UCSD-AML1 (cell line): ENCODE measurements at regions not wholly inside any gene's neighbourhood (a gene's known extent, or its start where the extent isn't known, plus 50 kb on each side); places are given as distances from the start of the nearest gene placed in this dataset.

Experiments used
- DNase-seq: peaks from one replicate; lab custom pipeline; 2025; ENCODE audit not compliant: unreplicated experiment; lab: John Stamatoyannopoulos, UW

DNA sequence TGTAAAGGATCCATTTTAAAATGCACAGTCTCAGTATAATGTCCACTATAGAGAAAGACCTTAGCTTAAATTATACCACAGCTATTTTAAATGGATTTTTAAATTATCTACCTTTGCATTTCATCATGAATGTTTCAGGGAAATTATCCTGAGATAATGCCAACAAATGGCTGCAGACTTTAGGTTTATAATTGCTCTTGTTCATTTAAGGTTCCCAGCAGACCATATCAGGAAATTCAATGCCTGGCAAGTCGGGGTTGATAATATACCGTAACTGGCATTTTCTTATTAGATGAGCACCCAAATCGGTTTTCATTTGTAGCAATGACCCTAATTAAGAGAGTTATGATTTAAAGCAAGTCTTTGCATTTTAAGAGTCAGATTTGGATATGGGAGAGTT is 227.1 kb upstream of the ARRDC4 start:
- DNase-seq = no peak

DNA sequence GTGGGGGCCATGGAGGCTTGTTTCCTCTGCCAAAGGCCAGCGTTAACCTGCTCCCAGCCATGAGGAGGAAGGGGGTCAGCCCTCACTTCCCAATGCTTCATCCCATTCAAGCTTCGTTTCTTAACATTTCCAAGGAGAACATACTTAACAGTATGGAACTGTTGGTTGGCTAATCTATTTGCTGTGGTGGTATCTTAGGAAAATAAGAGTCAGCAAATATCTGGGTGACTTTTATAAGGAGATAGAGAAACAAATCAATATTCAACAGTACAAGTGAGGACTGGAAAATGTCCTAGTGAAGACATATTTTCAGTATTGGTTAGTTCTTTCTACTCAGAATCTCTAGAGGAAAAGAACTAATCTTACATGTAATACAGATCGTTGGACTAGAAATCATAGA is 223.8 kb upstream of the ARRDC4 start:
- no peak for DNase-seq

DNA sequence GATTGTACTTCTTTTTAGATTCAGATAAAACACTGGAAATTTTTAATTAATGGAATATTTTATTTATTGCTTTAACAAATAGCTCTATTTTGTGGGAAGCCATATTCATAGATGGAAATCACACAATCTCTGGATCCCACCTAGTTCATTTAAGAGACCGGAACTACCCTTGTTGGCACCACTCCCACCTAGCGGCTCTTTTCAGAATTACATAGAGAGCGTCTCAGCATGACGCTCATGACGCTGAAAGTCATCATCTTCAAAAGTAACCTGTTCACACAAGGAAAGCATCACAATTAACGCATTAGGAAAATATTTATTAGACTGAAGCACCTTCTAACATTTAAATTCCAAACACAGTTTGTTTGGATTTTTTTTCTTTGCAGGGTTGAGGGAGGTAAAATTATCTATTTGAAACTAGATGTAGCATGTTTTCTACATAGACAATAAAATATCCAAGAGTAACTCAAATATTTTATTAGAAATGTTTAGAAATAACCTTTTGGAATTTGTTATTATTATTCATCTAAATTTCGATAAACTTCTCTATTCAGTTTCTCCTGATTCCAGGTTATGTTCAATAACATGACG is 214.9 kb upstream of the ARRDC4 start:
- peak; percentile 12 for DNase-seq

DNA sequence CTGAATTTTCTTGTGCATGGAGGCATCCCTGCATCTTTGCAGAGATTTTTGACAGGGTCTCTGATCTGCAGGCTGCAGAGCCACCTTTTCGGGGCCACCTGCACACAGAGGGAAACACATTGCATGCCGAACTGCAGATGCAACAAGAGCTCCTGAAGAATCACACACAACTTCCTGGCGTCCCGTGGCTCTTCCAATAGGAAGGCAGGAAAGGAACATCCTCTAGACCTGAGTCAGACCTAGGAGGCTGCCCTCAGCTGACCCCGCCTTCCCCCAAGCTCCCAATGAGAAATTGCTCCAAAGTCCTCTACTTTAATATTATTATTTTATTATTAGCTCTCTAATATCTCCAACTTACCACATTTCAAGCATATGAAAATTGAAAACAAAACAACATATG is 213.2 kb upstream of the ARRDC4 start:
- no peak for DNase-seq

DNA sequence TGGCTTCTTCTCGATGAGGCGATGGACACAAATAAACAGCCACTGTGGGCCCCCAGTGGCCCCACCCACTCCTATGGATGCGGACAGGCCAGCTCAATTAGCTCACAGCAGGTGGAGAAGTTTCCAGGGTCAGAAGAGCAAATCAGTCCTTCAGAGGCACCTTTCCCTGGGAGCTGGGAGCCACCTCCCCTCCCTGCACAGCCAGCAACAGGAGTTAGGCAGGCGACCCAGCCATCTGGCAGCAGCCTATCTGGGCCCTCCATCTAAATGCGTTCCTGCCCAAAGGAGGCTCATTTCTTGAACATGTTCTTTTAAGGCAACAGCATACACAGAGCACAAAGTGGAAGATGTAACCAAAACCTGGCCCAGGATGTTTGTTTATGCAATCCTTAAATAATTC is 211.9 kb upstream of the ARRDC4 start:
- no peak for DNase-seq

DNA sequence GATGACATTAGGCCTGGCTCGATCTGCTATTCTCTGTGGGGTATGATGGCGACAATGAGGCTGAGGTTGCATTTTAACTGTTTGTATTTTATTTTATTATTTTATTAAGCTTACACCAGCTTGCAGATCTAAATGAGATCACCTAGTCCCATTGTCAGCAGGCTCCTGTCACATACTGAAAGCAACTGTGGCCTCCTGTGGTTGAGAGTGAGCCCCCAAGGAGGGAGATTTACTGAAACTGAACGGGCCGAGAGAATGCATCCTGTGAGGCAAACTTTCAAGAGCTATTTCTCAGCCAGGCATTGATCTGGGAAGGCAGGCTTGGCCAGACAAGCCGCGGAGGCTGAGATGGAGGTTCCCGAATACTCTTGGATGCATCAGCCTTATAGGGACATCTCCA is 210.4 kb upstream of the ARRDC4 start:
- no peak for DNase-seq

DNA sequence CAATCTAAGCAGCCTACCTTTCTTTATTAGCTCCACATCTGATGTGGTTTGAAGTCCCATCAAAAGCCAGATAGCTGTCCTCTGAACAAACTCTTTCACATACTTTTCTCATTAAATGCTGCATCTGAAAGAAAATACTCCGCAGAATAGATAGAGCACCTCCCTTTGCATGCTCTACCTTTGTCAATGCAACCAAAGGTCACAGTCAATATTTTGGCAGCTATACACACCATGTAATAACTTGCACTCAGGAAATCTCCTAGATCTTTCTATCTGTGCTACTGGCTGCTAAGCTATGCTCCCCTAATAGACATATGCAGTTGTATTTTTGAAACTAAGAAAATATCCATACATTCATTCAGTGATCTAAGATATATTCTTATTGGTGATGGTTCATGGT is 204.8 kb upstream of the ARRDC4 start:
- DNase-seq = no peak

DNA sequence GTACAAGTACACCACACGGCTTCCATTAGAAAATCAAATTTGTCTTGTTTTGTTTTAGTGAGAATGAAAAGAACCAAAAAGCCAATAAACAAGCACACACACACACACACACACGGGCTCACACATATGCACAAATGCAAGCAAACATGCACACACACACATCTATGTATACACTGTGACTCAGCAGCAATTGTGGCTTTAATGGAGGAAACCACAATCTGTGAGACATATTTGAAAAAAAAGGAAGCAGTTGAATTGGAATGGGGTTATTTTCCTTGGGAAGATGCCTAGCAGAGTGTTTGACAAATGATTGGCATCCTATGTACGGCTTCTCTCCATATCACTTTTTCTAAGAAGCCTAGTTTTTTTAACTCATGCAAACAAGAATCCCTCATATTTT is 201.1 kb upstream of the ARRDC4 start:
- DNase-seq = peak; percentile 46

DNA sequence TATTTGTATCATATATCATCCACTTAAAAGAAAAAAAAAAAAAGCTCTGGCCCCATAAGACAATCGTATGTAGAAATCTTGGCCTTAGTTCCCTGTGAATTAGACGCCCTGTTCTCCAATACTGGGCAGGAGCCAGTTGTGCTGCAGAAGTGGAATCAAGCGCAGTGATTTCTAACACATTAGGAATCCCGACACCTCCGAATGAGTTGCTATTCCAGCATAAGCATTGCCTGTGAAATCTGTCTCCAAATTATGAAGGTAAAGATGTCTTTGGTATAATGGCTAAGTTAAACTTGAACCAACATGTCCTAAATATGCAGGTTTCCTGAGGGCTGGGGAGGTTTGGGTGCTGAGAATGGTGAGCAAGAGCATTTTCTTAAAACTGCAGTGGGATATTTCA is 199.4 kb upstream of the ARRDC4 start:
- no peak for DNase-seq

DNA sequence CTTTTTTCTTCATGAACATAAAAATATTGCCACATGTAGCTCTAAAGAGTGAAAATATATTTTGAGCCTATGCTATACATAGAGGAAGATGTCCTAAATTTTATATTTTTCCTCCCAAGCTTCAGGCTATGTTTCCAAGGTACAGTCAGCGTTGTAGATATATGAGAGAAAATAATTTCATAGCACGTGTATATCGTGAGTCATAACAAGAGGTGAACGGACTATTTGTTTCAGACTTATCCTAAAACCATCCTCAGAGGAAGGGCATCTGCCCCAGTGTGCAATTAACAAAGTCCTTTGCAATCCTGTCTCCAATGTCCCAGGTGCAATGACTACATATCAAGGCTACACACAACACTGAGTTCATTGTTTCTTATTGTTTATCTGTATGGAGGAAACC is 177.3 kb upstream of the ARRDC4 start:
- DNase-seq = no peak

DNA sequence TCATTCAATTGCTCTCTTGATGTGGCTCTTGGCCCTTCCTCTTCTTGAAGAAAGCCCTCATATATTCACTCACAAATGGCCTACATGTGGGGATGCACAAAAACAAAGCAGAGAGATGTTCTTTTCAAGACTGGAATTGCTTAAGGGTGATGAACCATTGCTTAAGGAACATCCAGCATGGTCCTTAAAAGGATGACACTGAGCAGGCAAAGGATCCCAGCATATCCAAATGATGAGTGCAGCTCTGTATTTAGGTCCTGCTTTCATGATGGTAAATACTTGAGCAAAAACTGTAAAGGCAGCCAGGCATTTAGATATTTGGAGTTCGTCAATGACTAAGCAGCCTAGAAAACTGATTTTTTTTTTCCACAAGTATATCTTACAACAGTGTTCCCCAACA is 173.8 kb upstream of the ARRDC4 start:
- no peak for DNase-seq

DNA sequence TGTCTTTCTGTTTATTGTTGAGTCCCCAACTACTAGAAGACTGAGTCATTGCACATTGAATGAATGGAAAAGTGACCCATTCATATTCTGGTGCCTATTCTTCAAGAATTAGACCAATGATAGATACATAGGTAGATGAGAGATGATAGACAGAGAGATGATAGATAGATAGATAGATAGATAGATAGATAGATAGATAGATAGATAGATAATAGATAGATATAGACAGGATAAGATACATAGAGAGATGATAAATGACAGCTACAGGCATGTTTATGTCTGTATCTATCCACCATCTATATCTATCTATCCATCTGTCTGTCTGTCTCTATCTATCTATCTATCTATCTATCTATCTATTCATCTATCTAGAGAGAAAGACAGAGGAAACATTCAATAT is 170.3 kb upstream of the ARRDC4 start:
- no peak for DNase-seq

DNA sequence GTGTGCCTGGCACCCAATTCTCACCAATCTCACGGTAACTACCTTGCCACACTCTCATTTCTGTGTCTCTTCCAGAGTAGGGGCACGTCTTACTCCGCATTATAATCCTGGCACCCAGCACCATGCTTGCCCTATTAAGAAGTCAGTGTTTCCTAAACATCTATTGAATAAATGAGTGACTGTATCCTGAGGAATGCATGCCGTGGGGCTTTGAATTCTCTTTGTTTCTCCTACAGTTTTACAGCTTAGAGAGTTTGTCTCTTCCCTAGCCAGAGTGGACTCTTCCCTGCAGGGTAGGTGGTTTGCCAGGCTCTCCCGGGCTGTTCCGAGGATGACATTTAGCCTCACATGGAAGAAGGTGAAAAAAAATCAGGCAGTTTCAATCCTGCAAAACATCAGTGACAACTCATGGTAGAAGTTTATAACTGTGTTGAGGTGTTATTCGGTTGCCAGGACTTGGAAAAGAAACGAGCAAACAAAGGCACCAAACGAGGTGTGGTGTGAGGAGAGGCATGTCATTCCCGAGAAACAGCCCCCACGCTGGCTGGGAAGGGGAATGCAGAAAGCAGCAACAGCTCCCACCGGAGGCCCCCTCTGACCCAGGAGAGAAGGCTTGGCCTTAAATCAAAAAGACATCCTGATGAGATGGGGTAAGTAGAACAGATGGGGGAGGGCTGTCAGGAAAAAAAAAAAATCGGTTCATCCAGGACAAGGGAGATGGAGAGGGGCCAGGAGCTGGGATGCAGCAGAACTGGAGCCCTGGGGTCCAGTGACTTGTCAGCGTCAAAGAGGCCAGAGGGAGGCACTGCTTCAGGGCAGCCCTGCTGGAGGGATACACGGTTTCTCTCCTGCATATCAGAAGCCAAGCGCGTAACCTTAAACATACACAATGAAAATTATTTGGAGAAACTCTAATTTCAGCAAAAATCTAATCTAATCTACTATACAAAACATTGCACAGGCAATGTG is 168.4 kb upstream of the ARRDC4 start:
- DNase-seq = no peak

DNA sequence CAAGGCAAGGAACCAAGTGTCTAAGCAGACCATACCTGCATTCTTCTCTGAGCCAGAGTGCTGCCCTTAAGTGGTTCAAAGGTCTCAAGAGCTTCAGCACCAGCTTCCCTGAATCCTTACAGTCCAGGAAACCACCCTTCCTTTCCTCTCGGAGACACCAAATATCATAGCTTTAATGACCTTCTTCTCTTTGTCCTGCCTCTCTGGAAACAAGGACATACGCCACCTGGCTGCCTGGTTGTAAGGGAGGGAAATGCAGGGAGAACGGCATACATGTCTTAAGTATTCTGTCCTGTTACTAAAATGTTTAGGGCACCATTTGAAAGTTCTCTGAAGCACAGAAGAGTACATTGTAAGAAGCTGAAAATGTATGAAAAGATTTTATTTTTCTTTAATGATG is 155.6 kb upstream of the ARRDC4 start:
- no peak for DNase-seq

DNA sequence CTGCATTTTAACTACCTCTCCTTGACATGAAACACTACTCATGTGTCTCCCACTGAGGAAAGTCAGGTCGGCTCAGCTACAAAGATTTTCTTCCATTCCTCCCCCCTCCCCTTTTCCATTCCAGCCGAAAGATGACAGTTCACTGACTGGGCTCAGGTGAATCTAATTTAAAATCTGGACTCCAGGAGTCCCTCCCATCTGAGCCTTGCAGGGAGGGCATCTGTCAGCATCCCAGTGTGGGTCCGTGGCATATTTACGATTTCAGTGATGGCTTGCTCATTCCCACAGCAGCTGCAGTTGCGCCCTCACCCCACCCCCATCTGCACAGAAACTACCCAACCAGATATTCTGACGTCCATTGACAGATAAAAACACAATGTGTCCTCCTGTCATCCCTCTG is 153.7 kb upstream of the ARRDC4 start:
- DNase-seq = no peak

DNA sequence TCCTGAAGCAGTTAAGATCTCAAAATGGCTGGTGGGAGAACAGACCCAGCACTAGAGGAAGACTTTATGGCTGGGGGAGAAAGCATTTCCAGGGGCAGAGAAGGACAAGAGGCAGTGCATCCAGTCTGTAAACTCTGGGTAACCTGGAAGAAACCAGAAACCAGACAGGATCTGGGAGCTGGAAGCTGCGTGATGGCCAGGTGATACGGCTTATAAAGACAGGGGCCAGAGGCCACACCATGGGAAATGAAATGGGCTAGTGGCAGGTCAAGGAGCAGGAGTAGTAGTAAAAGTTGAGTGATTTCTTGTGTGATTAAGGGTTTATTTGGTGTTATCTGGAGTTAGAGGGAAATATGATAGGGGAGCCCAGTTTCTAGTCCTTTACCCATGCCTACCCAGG is 144.7 kb upstream of the ARRDC4 start:
- DNase-seq = no peak

DNA sequence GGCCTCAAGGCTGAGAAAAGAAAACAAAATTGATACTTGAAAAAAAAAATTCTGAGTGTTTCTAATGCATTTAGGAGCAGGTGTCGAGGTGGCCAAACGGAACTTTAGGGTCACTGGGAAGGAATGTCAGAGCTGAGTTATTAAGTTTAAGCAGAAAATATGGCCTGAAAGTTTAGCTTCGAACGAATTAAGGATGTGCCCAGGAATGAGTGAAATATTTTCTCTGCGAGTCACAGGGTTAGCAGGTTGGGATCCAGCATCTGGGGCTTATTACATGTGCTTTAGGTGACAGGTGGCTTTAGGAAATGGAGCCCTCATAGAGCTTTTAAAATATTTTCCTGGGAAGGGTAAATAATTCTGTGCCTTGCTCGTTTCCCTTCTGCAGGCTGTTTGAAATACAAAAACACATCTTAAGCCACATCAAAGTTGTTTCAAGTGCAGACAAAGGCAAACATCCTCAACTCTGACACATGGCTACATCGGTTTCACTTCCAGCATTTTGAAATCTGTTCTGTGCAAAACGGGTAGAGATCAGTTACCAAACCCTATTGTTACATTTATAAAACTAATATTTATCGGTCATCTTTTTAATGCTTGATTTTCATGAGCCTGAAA is 143.1 kb upstream of the ARRDC4 start:
- DNase-seq = no peak

DNA sequence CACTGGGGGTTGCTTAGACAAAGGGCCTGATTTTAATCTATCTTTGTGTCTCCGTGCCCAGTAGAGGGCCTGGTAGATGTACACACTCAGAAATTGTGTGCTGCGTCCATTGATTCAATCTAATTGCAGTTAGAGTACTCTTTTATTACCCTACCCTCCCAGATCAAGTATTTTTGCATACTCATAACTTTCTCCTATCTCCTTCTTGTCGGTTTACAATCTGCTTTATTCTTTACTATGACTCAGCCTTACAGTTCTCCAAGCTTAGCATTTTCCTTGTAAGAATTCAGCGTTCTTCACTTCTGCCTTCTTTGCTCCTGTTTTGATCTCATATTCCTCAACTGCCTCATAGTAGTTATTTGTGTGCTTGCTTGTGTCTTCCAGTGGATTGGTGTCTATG is 124.5 kb upstream of the ARRDC4 start:
- DNase-seq = no peak

DNA sequence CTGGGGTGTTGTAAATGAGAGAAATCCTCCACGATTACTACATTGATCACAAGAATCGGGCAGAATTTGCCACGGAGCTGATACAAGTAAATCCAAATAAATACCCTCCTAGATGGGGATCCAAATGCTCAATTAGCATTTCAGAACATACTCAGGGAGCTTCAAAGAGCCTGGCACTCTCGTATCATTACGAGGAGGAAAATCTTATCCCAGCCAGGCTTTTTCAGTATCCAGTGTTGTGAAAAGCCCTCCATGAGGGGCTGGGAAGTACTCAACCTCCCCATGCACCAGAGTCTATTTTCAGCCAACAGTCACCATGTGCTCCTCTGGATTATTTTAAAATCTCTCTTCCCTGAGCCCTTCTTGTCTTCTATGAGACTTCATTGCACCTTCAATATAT is 122.6 kb upstream of the ARRDC4 start:
- DNase-seq = no peak

DNA sequence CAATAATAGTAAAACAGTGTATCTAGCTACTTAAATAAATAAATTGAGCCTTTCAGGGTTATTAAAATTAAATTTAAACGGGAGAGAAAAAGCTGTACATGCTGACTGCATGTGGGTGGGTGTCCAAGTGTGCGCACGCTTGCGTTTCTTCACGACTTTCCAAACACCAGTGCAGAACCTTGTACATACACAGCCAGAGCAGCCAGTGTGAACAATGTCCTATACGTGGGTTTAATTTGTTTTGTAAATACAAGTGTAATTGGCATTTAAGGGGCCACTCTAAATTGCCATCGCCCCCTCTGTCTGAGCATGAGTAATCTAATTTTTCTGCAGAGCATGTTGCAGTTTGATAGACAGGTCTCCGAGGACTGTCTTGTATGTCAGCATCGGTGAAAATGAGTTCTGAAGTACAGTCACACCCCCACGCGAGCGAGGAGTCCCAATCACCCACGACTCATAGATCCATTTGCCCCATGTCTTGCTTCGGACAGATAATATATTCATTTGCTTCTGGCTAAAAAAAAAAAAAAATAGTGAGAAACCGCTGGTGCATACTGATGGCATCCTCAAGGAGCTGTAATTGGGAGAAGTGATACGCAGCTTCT is 121.8 kb upstream of the ARRDC4 start:
- no peak for DNase-seq

DNA sequence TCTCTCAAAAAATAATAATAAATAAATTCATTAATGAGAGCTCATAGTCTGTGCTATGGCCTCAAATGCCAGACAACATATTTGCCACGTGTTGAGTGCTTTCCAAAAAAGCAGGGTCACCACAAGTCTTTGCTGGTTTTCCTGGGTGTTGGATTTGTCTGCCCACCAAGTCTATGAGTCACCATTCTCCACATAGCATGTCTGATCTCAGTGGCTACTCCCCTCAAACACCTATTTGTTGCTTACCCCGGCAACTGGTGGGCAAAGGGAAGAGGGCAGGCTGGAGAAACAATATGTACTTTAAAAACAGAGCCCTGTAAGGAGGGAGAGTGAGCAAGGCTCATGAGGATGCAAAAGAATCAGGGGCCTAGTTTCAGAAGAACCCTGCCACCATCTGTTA is 120.0 kb upstream of the ARRDC4 start:
- no peak for DNase-seq

DNA sequence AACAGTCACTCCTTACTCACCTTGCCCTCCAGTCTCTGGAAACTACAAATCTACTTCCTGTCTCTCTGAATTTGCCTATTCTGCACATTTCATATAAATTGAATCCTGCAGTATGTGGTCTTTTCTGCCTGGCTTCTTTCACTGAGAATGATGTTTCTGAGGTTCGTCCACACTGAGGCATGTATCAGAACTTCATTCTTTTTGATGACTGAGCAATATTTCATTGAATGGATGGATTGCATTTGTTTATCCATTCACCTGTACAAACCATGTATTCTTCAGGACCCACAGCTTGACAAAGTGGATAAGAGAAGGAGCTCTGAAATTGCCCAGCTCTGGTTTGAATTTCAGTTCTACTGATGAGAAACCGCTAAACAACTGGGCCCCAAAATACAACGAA is 118.9 kb upstream of the ARRDC4 start:
- DNase-seq = no peak
